Tibial nerve (tissue), 4 donors: ENCODE measurements at regions not wholly inside any gene's neighbourhood (a gene's known extent, or its start where the extent isn't known, plus 50 kb on each side); places are given as distances from the start of the nearest gene placed in this dataset.

ENCODE experiments used
- DNase-seq, 2 donors: peaks; one replicate each; pipeline ENCODE4 v3.0.0-alpha.2; 2019; ENCODE audit warnings: low spot score in 2 of 2
- H3K27ac ChIP-seq, 4 donors: fragments of 200-600 bp; sonication (generic) in 3 of 4; one replicate each; pipeline ENCODE4 v1.5.1; 2017 to 2019; ENCODE audit warnings: mild to moderate bottlenecking in 1 of 4
- H3K27me3 ChIP-seq, 2 donors: fragments of 200-600 bp; sonication (generic) in 1 of 2; one replicate each; pipeline versions ENCODE4 v1.5.1 to v1.6.0; 2017 to 2019
- H3K36me3 ChIP-seq, 3 donors: fragments of 200-600 bp; sonication (generic); one replicate each; pipeline ENCODE4 v1.5.1; 2018 to 2019
- H3K4me1 ChIP-seq, 4 donors: fragments of 200-600 bp; sonication (generic) in 3 of 4; one replicate each; pipeline ENCODE4 v1.5.1; 2017 to 2019
- H3K4me3 ChIP-seq, 4 donors: fragments of 200-600 bp; sonication (generic) in 3 of 4; one replicate each; pipeline ENCODE4 v1.5.1; 2017 to 2019; ENCODE audit warnings: mild to moderate bottlenecking in 1 of 4, moderate library complexity in 1 of 4
- H3K9me3 ChIP-seq, 4 donors: fragments of 200-600 bp; sonication (generic) in 3 of 4; one replicate each; pipeline ENCODE4 v1.5.1; 2017 to 2019
- CTCF ChIP-seq, 5 experiments: fragments of 200-600 bp in 3 of 5; fragments of 450-650 bp in 2 of 5; sonication (generic) in 3 of 5; IDR thresholded peaks; one replicate each; pipeline ENCODE4 v1.5.1; 2016 to 2019; ENCODE audit warnings: antibody characterized with exemption in 5 of 5, mild to moderate bottlenecking in 3 of 5, moderate library complexity in 2 of 5
- EP300 ChIP-seq, 2 donors: sonication (generic); formaldehyde crosslinking; IDR thresholded peaks; one replicate each; pipeline ENCODE4 v1.6.1; 2017; ENCODE audit warnings: antibody characterized with exemption in 2 of 2, mild to moderate bottlenecking in 1 of 2
- POLR2A ChIP-seq, 2 donors: fragments of 450-650 bp; IDR thresholded peaks; one replicate each; pipeline ENCODE4 v1.6.1; 2017; ENCODE audit warnings: antibody characterized with exemption in 2 of 2, mild to moderate bottlenecking in 2 of 2, moderate library complexity in 2 of 2
- WGBS, 2 donors: methylation state at CpG; one replicate each; pipeline ENCODE4 v1.1.5; 2018; 5-methylcytosine and 5-hydroxymethylcytosine counted together

- DNase-seq = no peak
- Histone ChIP-seq H3K27ac (no peak overlapping the region), H3K9me3 (no peaks in the 10 kb centered on the region), H3K27me3 (no peaks in the 10 kb centered on the region), H3K36me3 (no peaks in the 10 kb centered on the region), H3K4me3 (no peak overlapping the region), H3K4me1 (peaks cover 0 to 85% (median 66%) of the 10 kb centered on the region in 4 donors)
- WGBS, 2 donors = 90 to 91% methylated on average over 6 of the region's 6 CpGs
- TF ChIP-seq EP300 (IDR thresholded peaks at IDR 0.05) (no peak), POLR2A (IDR thresholded peaks at IDR 0.05) (no peak), CTCF (IDR thresholded peaks at IDR 0.05) (no peak)
Measured at GRCh38 chr15:70267879-70268278, 170.2 kb upstream of the TLE3 start.

- DNase-seq = no peak
- Histone ChIP-seq H3K27me3 (no peaks in the 10 kb centered on the region), H3K4me3 (no peak overlapping the region), H3K4me1 (peaks cover 0 to 87% (median 65%) of the 10 kb centered on the region in 4 donors), H3K9me3 (no peaks in the 10 kb centered on the region), H3K36me3 (no peaks in the 10 kb centered on the region), H3K27ac (peak overlapping the region in 2 of 4 donors; percentile 39 to 75)
- WGBS, 2 donors = 98% methylated on average over 2 of the region's 2 CpGs
- TF ChIP-seq CTCF (IDR thresholded peaks at IDR 0.05) (no peak), POLR2A (IDR thresholded peaks at IDR 0.05) (no peak), EP300 (IDR thresholded peaks at IDR 0.05) (no peak)
Measured at GRCh38 chr15:70267306-70267705, 169.6 kb upstream of the TLE3 start.

- no peak overlapping the region for H3K4me3 ChIP-seq
- TF ChIP-seq EP300 (IDR thresholded peaks at IDR 0.05) = peak in 1 of 2 donors; percentile 91
- TF ChIP-seq CTCF (IDR thresholded peaks at IDR 0.05) = no peak
- peaks cover 0 to 81% (median 62%) of the 10 kb centered on the region in 4 donors for H3K4me1 ChIP-seq
- no peaks in the 10 kb centered on the region for H3K9me3 ChIP-seq
- H3K27me3 ChIP-seq = no peaks in the 10 kb centered on the region
- peak overlapping the region in 2 of 4 donors; percentile 39 to 75 for H3K27ac ChIP-seq
- DNase-seq = peak; percentile 63 to 80
- 26% methylated on average over 24 of the region's 24 CpGs for WGBS, 2 donors
- no peaks in the 10 kb centered on the region for H3K36me3 ChIP-seq
Measured at GRCh38 chr15:70266412-70267121, 168.8 kb upstream of the TLE3 start.

- no peak for DNase-seq
- 74 to 81% methylated on average over 8 of the region's 8 CpGs for WGBS, 2 donors
- H3K27me3 ChIP-seq = no peaks in the 10 kb centered on the region
- H3K9me3 ChIP-seq = no peaks in the 10 kb centered on the region
- H3K27ac ChIP-seq = peak overlapping the region in 2 of 4 donors; percentile 39 to 75
- no peaks in the 10 kb centered on the region for H3K36me3 ChIP-seq
- TF ChIP-seq POLR2A (IDR thresholded peaks at IDR 0.05) (no peak), CTCF (IDR thresholded peaks at IDR 0.05) (no peak), EP300 (IDR thresholded peaks at IDR 0.05) (no peak)
- H3K4me1 ChIP-seq = peaks cover 0 to 76% (median 57%) of the 10 kb centered on the region in 4 donors
- no peak overlapping the region for H3K4me3 ChIP-seq
Measured at GRCh38 chr15:70265986-70266385, 168.3 kb upstream of the TLE3 start.

- DNase-seq = no peak
- TF ChIP-seq CTCF (IDR thresholded peaks at IDR 0.05) = no peak
- no peak for TF ChIP-seq EP300 (IDR thresholded peaks at IDR 0.05)
- TF ChIP-seq POLR2A (IDR thresholded peaks at IDR 0.05) = no peak
- WGBS, 2 donors = 90 to 93% methylated on average over 9 of the region's 9 CpGs
- Histone ChIP-seq H3K27me3 (no peaks in the 10 kb centered on the region), H3K27ac (peak overlapping the region in 2 of 4 donors; percentile 19 to 39), H3K36me3 (no peaks in the 10 kb centered on the region), H3K4me3 (no peak overlapping the region), H3K9me3 (no peaks in the 10 kb centered on the region), H3K4me1 (peaks cover 0 to 71% (median 52%) of the 10 kb centered on the region in 4 donors)
Measured at GRCh38 chr15:70265466-70265978, 167.8 kb upstream of the TLE3 start.
